ENCODE measurements at regions not wholly inside any gene's neighbourhood (a gene's known extent, or its start where the extent isn't known, plus 50 kb on each side); places are given as distances from the start of the nearest gene placed in this dataset.

DNA sequence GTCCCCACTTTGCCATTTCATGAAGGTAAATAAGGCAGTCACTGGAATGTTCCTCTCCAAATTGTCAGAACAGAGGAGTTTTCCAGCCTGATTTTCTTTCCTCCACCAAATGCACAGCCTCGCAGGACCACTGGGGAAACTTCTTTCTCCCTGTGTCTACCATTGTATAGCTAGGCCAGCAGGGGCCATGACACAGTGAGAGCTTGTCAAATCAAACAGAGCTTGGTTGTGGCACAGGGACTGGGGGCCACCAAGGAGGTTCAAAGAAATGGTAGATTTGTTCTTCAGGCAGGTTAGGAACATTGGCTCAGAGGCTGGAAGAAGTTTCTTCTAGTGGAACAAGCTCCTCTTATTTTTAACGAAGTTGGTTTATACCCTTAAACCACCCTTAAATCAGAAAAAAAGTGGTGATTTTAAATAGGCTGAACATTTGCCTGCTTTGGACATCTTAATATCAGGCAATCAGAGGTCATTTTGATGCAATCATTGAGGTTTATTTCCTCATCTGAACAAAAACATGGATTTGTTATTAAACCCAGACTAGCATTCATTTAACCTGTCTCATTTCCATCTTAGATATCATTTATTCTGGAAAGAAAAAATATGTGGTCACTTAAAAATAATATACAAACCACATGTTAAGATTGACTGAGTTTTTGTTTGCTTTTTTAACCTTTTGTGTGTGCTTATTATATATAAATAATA lies 105.6 kb downstream of the GTPBP8 start:
- H3K4me3 ChIP-seq (ENCODE audit: low read depth, low read length): no peak overlapping the region
- no peak overlapping the region for H3K27ac ChIP-seq
- TF ChIP-seq, protein P1, sequence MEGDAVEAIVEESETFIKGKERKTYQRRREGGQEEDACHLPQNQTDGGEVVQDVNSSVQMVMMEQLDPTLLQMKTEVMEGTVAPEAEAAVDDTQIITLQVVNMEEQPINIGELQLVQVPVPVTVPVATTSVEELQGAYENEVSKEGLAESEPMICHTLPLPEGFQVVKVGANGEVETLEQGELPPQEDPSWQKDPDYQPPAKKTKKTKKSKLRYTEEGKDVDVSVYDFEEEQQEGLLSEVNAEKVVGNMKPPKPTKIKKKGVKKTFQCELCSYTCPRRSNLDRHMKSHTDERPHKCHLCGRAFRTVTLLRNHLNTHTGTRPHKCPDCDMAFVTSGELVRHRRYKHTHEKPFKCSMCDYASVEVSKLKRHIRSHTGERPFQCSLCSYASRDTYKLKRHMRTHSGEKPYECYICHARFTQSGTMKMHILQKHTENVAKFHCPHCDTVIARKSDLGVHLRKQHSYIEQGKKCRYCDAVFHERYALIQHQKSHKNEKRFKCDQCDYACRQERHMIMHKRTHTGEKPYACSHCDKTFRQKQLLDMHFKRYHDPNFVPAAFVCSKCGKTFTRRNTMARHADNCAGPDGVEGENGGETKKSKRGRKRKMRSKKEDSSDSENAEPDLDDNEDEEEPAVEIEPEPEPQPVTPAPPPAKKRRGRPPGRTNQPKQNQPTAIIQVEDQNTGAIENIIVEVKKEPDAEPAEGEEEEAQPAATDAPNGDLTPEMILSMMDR (IDR thresholded peaks at IDR 0.05; ENCODE audit: low read depth, low read length): no peak
- no peaks in the 10 kb centered on the region for H3K27me3 ChIP-seq (ENCODE audit: insufficient read depth, low read depth, severe bottlenecking)
- no peaks in the 10 kb centered on the region for H3K9me3 ChIP-seq (ENCODE audit: severe bottlenecking)
- no peak for DNase-seq
- no peaks in the 10 kb centered on the region for H3K36me3 ChIP-seq

DNA sequence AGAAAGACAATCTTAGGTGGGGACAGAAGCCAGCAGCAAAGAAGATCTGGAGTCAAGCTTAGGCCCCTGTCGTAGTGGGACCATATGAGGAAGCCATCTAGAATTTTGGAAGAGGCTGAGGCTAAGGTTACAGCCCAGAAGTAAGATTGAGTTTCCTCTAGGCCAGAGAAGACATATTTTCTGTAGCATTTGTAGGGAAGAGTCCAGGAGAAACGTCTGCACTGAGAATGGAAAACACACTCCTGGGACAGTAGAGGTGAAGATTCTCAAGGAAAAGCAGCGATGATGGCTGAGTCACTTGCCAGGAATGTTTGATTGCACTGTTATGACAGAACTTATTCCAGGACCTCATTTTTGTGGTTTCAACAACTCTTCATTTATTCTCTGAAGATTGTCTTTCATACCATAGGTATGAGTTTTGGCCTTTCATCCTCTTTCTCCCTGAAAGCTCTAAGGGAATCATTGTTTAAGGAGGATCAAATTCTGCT lies 107.2 kb downstream of the GTPBP8 start:
- Histone ChIP-seq H3K4me3 (ENCODE audit: low read depth, low read length) (no peak overlapping the region), H3K9me3 (ENCODE audit: severe bottlenecking) (no peaks in the 10 kb centered on the region), H3K27me3 (ENCODE audit: insufficient read depth, low read depth, severe bottlenecking) (no peaks in the 10 kb centered on the region), H3K36me3 (no peaks in the 10 kb centered on the region), H3K27ac (no peak overlapping the region)
- DNase-seq: no peak
- TF ChIP-seq, protein P1 (IDR thresholded peaks at IDR 0.05; ENCODE audit: low read depth, low read length): no peak

DNA sequence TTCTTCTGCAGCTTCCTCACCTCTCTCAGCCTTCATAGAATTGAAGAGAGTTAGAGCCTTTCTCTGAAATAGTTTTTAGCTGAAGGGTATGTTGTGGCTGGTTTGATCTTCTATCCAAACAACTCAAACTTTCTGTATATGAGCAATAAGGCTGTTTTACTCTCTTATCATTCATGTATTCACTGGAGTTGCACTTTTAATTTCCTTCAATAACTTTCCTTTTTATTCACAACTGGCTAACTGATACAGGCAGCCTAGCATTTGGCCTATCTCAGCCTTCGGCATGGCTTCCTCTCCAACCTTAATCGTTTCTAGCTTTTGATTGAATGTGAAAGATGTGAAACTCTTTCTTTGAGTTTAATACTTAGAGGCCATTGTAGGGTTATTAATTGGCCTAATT lies 109.3 kb downstream of the GTPBP8 start:
- DNase-seq: no peak
- Histone ChIP-seq H3K27ac (no peak overlapping the region), H3K4me3 (ENCODE audit: low read depth, low read length) (no peak overlapping the region), H3K36me3 (no peaks in the 10 kb centered on the region), H3K9me3 (ENCODE audit: severe bottlenecking) (no peaks in the 10 kb centered on the region), H3K27me3 (ENCODE audit: insufficient read depth, low read depth, severe bottlenecking) (no peaks in the 10 kb centered on the region)
- TF ChIP-seq, protein P1 (IDR thresholded peaks at IDR 0.05; ENCODE audit: low read depth, low read length): no peak

DNA sequence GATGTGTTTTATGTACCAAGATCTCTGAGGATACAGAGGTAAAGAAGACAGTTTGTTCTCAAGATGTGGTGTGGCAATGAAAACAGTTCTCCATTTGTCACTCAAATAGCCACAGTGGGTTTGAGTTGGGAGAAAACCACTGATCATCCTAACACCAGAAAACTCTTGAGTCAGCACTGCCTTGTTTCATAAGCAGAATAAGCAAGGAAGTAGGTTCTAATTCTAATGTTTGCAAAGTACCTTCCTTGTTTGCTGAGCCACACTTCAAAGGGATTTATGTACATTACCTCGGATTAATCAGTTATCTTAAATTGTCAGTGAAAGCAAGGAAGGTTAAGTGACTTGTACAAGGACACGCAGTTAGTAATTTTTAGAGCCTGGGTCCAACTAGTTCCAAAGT lies 107.8 kb upstream of the BOC start:
- Histone ChIP-seq H3K4me3 (ENCODE audit: low read depth, low read length) (no peak overlapping the region), H3K9me3 (ENCODE audit: severe bottlenecking) (no peaks in the 10 kb centered on the region), H3K36me3 (no peaks in the 10 kb centered on the region), H3K27ac (no peak overlapping the region), H3K27me3 (ENCODE audit: insufficient read depth, low read depth, severe bottlenecking) (no peaks in the 10 kb centered on the region)
- TF ChIP-seq, protein P1 (IDR thresholded peaks at IDR 0.05; ENCODE audit: low read depth, low read length): no peak
- no peak for DNase-seq

DNA sequence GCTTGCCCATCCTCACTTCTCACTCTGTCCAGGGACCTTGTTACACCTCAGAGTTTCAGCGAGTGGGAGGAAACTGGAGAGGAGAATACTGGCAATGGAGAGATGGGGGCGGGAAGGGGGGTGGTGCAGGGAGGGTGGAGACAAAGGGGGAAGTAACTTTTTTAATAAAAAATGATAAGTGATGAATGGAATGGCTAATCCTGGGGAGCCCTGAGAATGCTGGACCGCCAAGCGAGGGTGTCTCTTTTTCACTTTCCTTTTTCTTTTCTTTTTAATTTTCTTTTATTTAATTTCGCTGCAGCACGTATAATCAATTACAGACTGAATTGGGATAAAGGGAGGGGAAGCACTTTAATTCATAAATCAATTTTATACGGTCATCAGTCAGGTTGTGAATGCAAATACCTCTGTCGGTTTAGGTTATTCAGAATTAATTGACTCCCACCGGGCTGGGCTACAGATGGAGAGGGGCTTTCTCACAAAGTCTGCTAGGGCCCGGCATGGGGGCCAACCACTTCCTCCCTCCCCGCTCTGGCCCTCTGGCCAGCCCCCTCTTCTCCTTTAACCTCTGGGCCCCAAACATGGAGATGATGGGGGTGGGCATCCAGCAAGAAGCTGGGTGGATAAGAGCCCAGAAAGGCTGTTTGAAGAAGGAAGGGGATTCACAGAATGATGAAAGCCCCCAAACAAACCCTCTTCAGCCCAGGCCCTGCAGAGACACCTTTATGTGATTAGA lies 106.8 kb upstream of the BOC start:
- Histone ChIP-seq H3K9me3 (ENCODE audit: severe bottlenecking) (no peaks in the 10 kb centered on the region), H3K36me3 (no peaks in the 10 kb centered on the region), H3K27me3 (ENCODE audit: insufficient read depth, low read depth, severe bottlenecking) (no peaks in the 10 kb centered on the region), H3K4me3 (ENCODE audit: low read depth, low read length) (no peak overlapping the region), H3K27ac (no peak overlapping the region)
- DNase-seq: no peak
- TF ChIP-seq, protein P1 (IDR thresholded peaks at IDR 0.05; ENCODE audit: low read depth, low read length): no peak
